WI38 (cell line): ENCODE measurements at regions not wholly inside any gene's neighbourhood (a gene's known extent, or its start where the extent isn't known, plus 50 kb on each side); places are given as distances from the start of the nearest gene placed in this dataset.

Experiments used
- H3K4me3 ChIP-seq: 2 replicates; pipeline ENCODE4 v1.5.1; 2011; ENCODE audit warnings: low read depth, mild to moderate bottlenecking, control low read depth, low read length
- CTCF ChIP-seq: IDR thresholded peaks from 2 replicates; pipeline ENCODE4 v1.5.1; 2012; ENCODE audit warnings: low read depth, mild to moderate bottlenecking, control low read depth, low read length

DNA sequence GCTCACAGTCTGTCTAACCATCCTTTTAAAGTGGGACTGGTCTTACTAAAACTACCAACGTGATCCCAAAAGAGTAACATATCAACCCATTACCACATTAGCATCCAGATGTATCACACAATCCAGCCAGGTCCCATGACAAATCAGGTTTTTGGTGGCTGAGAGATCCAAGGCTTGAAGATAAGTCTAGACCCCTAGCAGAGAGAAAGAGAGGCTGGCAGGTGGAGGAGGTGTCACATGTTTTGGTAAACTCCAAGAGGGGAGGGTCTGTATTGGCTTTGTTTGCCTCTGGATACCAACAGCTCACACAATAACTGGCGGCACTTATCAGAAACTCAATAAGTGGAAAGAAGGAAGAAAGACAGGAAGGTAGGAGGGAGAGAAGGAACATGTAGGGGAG, 357.6 kb downstream of the SS18 start:
- H3K4me3 ChIP-seq = no peak overlapping the region
- TF ChIP-seq CTCF = no peak

DNA sequence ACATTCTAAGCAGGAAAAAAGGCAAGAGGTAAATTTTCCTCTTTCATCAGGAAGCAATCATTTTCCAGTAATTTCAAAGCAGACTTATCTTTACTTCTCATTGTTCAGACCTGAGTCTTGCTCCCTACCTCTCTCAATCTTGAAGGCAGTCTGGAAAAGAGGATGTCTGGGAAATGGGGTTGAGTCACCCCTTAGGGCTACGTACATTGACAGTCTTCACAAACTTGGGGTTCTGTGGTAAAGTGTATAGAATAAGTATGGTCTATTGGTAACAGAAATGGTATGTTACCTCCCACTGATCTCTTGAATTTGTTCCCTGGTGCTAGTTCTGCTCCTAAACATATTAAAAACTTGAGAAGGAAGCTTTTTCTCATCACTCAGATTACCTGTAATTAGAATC, 361.3 kb downstream of the SS18 start:
- H3K4me3 ChIP-seq = no peak overlapping the region
- TF ChIP-seq CTCF = no peak

DNA sequence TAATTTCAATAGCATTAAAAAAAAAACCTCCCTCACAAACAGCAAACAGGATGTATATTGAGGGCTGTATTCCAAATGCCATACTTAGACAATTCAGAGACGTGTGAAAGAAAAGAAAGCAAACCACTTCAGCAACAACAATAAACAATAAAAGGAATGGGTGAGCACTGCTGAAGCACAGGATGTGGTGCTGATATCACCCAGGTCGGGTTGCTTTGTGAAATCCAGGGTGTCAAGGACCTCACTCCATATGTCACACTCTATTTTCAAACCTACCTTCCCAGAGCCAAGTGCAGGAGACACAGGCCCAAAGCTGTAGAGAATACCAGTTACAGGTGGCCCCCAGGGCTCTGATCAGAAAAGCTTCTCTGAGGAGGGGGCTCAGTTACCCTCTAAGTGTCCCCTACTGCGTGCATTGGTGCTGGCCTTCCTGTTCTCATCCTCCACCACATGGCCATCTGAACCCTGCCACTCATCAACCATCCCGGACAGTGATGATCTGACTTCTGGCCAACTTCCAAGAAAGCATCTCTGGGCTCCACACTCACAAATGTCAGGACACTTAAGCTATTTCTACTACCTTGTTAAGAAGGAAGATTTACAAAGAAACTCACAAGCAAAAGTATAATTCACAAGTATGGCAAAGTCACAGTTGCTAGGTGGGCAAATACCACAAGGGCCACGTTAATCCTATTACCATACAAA, 363.0 kb downstream of the SS18 start:
- TF ChIP-seq CTCF = no peak
- H3K4me3 ChIP-seq = no peak overlapping the region

DNA sequence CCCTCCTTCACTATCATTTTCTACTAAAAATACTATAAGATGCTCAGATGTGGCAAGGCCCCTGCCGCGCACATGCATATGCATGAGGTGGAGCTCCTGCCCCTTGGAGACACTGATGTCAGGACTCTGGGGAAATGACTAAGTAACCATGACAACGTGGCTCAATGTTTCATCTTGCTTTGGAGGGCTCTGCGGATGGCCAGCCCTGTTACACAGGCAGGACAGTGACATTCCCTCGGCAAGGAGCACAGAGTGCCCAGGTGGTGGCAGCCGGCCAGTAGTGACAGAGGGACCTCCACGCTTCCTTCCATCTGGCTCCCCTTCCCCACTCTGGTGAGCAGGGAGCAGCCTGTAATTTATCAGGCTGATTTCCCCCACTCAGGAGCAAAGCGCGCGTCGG, 364.1 kb downstream of the SS18 start:
- TF ChIP-seq CTCF = no peak
- H3K4me3 ChIP-seq = no peak overlapping the region

GRCh38 chr18:25725501-25725900, 364.9 kb downstream of the SS18 start:
- TF ChIP-seq CTCF = no peak
- H3K4me3 ChIP-seq = no peak overlapping the region

DNA sequence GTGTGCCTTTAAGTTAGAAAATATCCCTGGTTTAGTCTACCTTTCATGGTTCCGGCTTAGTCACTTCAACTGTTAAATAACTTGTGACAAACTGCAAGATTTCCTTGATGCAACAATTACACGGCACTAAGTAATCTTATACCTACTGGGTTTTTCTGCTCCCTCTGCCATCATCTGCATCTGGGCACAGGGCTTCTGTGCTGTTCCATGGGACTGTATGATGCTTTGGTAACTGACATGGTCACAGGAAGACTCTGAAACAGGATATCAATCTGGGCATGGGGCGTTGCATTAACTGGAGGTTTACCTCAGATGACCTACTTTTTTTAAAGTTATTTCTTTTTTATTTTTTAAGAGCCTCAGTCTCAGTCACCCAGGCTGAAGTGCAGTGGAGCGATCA, 365.4 kb downstream of the SS18 start:
- no peak for TF ChIP-seq CTCF
- H3K4me3 ChIP-seq = no peak overlapping the region

DNA sequence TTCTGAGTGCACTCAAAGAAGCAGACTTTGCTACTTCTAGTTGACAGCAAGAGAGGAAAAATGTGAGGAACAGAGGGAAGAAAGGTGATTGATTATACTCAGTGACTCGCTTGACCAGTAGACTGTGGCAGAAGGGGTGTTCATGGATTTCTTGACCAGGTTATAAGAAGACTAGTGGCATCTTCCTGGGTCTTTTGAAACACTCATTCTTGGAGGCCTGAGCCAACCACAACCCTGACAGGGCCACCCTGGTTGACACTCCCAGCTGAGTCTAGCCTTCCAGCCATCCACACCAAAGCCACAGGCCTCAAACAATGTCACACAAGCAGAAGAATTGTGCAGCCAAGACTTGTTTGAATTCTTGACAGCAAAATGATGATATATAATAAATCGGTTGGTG, 366.3 kb downstream of the SS18 start:
- no peak overlapping the region for H3K4me3 ChIP-seq
- no peak for TF ChIP-seq CTCF
